ENCODE measurements at regions not wholly inside any gene's neighbourhood (a gene's known extent, or its start where the extent isn't known, plus 50 kb on each side); places are given as distances from the start of the nearest gene placed in this dataset.

DNA sequence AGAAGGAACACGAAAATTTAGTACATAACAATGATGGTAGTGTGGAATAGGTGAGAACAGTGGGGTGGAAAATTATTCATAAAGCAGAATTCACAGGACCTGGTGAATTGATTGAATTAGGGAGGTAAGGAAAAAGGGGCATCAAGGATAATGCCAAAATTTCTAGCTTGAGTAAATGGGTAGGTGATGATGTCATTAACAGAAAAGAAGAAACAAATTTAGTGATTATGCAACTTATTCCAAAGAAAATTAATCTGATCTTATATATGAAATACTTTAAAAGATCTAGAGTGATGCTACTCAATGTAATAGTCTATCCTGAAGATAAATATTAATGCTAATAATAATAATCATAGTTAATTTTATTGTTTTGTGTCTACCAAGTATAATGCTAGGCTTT, 544.6 kb upstream of the LMCD1 start:
- DNase-seq (ENCODE audit: low read depth in 2 of 2), result no peak
- H3K27ac ChIP-seq (ENCODE audit: insufficient read depth, low read length), result no peak overlapping the region
- H3K27me3 ChIP-seq (ENCODE audit: control insufficient read depth, insufficient read depth, low read length), result no peaks in the 10 kb centered on the region
- no peaks in the 10 kb centered on the region for H3K4me1 ChIP-seq (ENCODE audit: control insufficient read depth, extremely low read depth, insufficient read depth, low read length)
- no peaks in the 10 kb centered on the region for H3K36me3 ChIP-seq (ENCODE audit: control insufficient read depth, insufficient read depth, low read length)
- H2AFZ ChIP-seq (ENCODE audit: low read length), result no peak overlapping the region
- no peaks in the 10 kb centered on the region for H3K79me2 ChIP-seq (ENCODE audit: control insufficient read depth, insufficient read depth, low read length)
- H4K20me1 ChIP-seq (ENCODE audit: control insufficient read depth, extremely low read depth, insufficient read depth, low read length), result no peaks in the 10 kb centered on the region
- no peak overlapping the region for H3K9ac ChIP-seq (ENCODE audit: insufficient read depth, low read length)
- H3K4me3 ChIP-seq (replicated peaks in 1 of 4; ENCODE audit: control extremely low read depth in 1 of 4, insufficient read depth in 1 of 4, low read depth in 3 of 4, low read length in 4 of 4), result no peak overlapping the region
- no peak overlapping the region for H3K4me2 ChIP-seq (ENCODE audit: extremely low read depth, insufficient read depth, low read length)
- TF ChIP-seq EZH2 (IDR thresholded peaks at IDR 0.05; ENCODE audit: low read length, missing control alignments), result no peak
- TF ChIP-seq, protein P1, sequence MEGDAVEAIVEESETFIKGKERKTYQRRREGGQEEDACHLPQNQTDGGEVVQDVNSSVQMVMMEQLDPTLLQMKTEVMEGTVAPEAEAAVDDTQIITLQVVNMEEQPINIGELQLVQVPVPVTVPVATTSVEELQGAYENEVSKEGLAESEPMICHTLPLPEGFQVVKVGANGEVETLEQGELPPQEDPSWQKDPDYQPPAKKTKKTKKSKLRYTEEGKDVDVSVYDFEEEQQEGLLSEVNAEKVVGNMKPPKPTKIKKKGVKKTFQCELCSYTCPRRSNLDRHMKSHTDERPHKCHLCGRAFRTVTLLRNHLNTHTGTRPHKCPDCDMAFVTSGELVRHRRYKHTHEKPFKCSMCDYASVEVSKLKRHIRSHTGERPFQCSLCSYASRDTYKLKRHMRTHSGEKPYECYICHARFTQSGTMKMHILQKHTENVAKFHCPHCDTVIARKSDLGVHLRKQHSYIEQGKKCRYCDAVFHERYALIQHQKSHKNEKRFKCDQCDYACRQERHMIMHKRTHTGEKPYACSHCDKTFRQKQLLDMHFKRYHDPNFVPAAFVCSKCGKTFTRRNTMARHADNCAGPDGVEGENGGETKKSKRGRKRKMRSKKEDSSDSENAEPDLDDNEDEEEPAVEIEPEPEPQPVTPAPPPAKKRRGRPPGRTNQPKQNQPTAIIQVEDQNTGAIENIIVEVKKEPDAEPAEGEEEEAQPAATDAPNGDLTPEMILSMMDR (conservative IDR thresholded peaks at IDR 0.05 in 1 of 2, IDR thresholded peaks at IDR 0.05 in 1 of 2; ENCODE audit: low read depth in 1 of 2, low read length in 2 of 2), result no peak
- H3K9me3 ChIP-seq (ENCODE audit: control insufficient read depth, insufficient read depth, low read depth, low read length), result no peaks in the 10 kb centered on the region

DNA sequence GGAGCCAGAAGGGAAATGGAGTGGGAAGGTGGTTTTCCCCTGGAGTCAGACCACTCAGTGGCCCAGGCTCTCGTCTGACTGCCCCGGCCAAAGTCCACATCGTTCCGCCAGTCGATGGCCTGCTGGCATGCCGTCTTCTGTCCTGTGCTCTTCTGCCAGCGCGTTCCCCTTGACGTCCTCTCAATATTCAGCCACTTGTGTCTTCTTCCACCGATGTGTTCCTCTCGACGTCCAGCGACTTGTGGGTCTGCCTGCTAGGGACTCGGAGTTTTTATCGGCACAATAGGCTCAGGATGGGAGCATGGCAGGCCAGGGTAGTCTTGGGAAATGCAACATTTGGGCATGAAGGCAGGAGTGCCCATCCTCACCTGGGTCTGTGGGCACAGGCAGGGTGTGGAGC, 542.5 kb upstream of the LMCD1 start:
- no peaks in the 10 kb centered on the region for H3K79me2 ChIP-seq (ENCODE audit: control insufficient read depth, insufficient read depth, low read length)
- no peaks in the 10 kb centered on the region for H4K20me1 ChIP-seq (ENCODE audit: control insufficient read depth, extremely low read depth, insufficient read depth, low read length)
- H3K4me2 ChIP-seq (ENCODE audit: extremely low read depth, insufficient read depth, low read length), result no peak overlapping the region
- H3K9ac ChIP-seq (ENCODE audit: insufficient read depth, low read length), result no peak overlapping the region
- H3K36me3 ChIP-seq (ENCODE audit: control insufficient read depth, insufficient read depth, low read length), result no peaks in the 10 kb centered on the region
- DNase-seq (ENCODE audit: low read depth in 2 of 2), result no peak
- no peaks in the 10 kb centered on the region for H3K4me1 ChIP-seq (ENCODE audit: control insufficient read depth, extremely low read depth, insufficient read depth, low read length)
- no peak overlapping the region for H3K27ac ChIP-seq (ENCODE audit: insufficient read depth, low read length)
- no peaks in the 10 kb centered on the region for H3K9me3 ChIP-seq (ENCODE audit: control insufficient read depth, insufficient read depth, low read depth, low read length)
- no peak overlapping the region for H3K4me3 ChIP-seq (replicated peaks in 1 of 4; ENCODE audit: control extremely low read depth in 1 of 4, insufficient read depth in 1 of 4, low read depth in 3 of 4, low read length in 4 of 4)
- no peaks in the 10 kb centered on the region for H3K27me3 ChIP-seq (ENCODE audit: control insufficient read depth, insufficient read depth, low read length)
- TF ChIP-seq, protein P1 (conservative IDR thresholded peaks at IDR 0.05 in 1 of 2, IDR thresholded peaks at IDR 0.05 in 1 of 2; ENCODE audit: low read depth in 1 of 2, low read length in 2 of 2), result no peak
- no peak for TF ChIP-seq EZH2 (IDR thresholded peaks at IDR 0.05; ENCODE audit: low read length, missing control alignments)
- H2AFZ ChIP-seq (ENCODE audit: low read length), result no peak overlapping the region

DNA sequence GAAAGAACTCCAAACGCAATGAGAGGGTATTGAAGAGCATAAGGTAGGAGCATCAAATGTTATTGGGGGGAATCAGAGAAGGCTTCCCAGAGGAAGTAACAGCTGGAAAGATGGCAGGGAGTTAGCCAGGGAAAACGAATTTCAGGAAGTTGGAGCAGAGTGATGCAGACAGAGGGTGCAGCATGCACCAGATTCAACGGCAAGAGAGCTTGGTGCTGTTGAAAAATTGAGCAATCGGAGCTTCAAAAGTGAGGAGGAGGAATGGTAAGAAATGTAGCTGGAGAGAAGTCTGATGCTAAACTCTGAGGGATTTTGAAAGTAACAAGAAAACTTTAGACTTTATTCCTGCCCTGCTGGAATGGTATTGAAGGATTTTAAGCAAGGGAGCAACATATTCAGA, 541.0 kb upstream of the LMCD1 start:
- no peaks in the 10 kb centered on the region for H3K27me3 ChIP-seq (ENCODE audit: control insufficient read depth, insufficient read depth, low read length)
- no peaks in the 10 kb centered on the region for H4K20me1 ChIP-seq (ENCODE audit: control insufficient read depth, extremely low read depth, insufficient read depth, low read length)
- no peaks in the 10 kb centered on the region for H3K79me2 ChIP-seq (ENCODE audit: control insufficient read depth, insufficient read depth, low read length)
- no peaks in the 10 kb centered on the region for H3K36me3 ChIP-seq (ENCODE audit: control insufficient read depth, insufficient read depth, low read length)
- no peak for TF ChIP-seq EZH2 (IDR thresholded peaks at IDR 0.05; ENCODE audit: low read length, missing control alignments)
- TF ChIP-seq, protein P1 (conservative IDR thresholded peaks at IDR 0.05 in 1 of 2, IDR thresholded peaks at IDR 0.05 in 1 of 2; ENCODE audit: low read depth in 1 of 2, low read length in 2 of 2), result no peak
- no peak overlapping the region for H2AFZ ChIP-seq (ENCODE audit: low read length)
- H3K9ac ChIP-seq (ENCODE audit: insufficient read depth, low read length), result no peak overlapping the region
- no peak overlapping the region for H3K4me3 ChIP-seq (replicated peaks in 1 of 4; ENCODE audit: control extremely low read depth in 1 of 4, insufficient read depth in 1 of 4, low read depth in 3 of 4, low read length in 4 of 4)
- DNase-seq (ENCODE audit: low read depth in 2 of 2), result no peak
- no peaks in the 10 kb centered on the region for H3K9me3 ChIP-seq (ENCODE audit: control insufficient read depth, insufficient read depth, low read depth, low read length)
- H3K4me2 ChIP-seq (ENCODE audit: extremely low read depth, insufficient read depth, low read length), result no peak overlapping the region
- no peak overlapping the region for H3K27ac ChIP-seq (ENCODE audit: insufficient read depth, low read length)
- H3K4me1 ChIP-seq (ENCODE audit: control insufficient read depth, extremely low read depth, insufficient read depth, low read length), result no peaks in the 10 kb centered on the region
